K562 (cell line): ENCODE measurements at regions not wholly inside any gene's neighbourhood (a gene's known extent, or its start where the extent isn't known, plus 50 kb on each side); places are given as distances from the start of the nearest gene placed in this dataset.

Experiments
- ATAC-seq: fragments of 200-7000 bp; cut with Tn5 transposase; 3 replicates; pipeline ENCODE4 v1.9.1; 2020; ENCODE audit warnings: moderate library complexity
- BruUV-seq: library from RNA; stranded (reverse); fragments of 400-500 nt; replicated peaks from 2 replicates; lab custom pipeline; 2021; lab: Mats Ljungman, UMichigan
- CTCF ChIA-PET: fragments of 300-600 bp; formaldehyde crosslinking; extraction: SDS; loops from one replicate; lab custom pipeline; 2021; ENCODE audit warnings: low intra/inter-chr PET ratio; lab: Yijun Ruan, JAX
- POLR2A ChIA-PET: fragments of 300-600, 350-650 bp; sonication (Branson Sonifier 250); formaldehyde crosslinking; extraction: SDS; loops from one replicate; lab custom pipeline; 2021; ENCODE audit warnings: antibody characterized with exemption, inconsistent platforms; lab: Yijun Ruan, JAX
- DNase-seq, 4 experiments: peaks; one replicate each; pipeline versions ENCODE4 v3.0.0 to v3.0.0-alpha.2; 2011 to 2018; ENCODE audit warnings: low spot score in 3 of 4, mixed read lengths in 3 of 4; ENCODE audit errors: extremely low read depth in 1 of 4
- FAIRE-seq: peaks from 2 replicates; lab custom pipeline; 2011; peaks lifted over from hg19 to GRCh38; lab: Jason Lieb, UNC
- H2AFZ ChIP-seq: 2 replicates; pipeline ENCODE4 v1.6.0; 2011; ENCODE audit warnings: low read depth, low read length, control low read depth, inconsistent platforms
- H3K27ac ChIP-seq: fragments of 200-600 bp; 3 replicates; pipeline ENCODE4 v1.8.0; 2011; ENCODE audit warnings: low read depth, mild to moderate bottlenecking, control low read depth, inconsistent platforms, low read length, moderate library complexity, mixed read lengths; ENCODE audit errors: extremely low read depth
- H3K27me3 ChIP-seq, 2 experiments: fragments of 300-600 bp in 1 of 2; 2 replicates in 1 of 2; 3 replicates in 1 of 2; pipeline versions ENCODE4 v1.6.0 to v1.8.0; 2011; ENCODE audit warnings: inconsistent platforms in 2 of 2, low read length in 2 of 2, mild to moderate bottlenecking in 1 of 2, mixed read lengths in 1 of 2, moderate library complexity in 1 of 2; ENCODE audit not compliant: control insufficient read depth in 2 of 2, insufficient read depth in 2 of 2
- H3K36me3 ChIP-seq: fragments of 300-600 bp; 3 replicates; pipeline ENCODE4 v1.8.0; 2011; ENCODE audit warnings: mild to moderate bottlenecking, low read length, inconsistent platforms; ENCODE audit not compliant: control insufficient read depth, insufficient read depth
- H3K4me1 ChIP-seq, 2 experiments: fragments of 200-600 bp in 1 of 2; replicated peaks in 1 of 2; 2 replicates in 1 of 2; 3 replicates in 1 of 2; pipeline versions ENCODE4 v1.5.1 to v1.8.0; 2011; ENCODE audit warnings: inconsistent platforms in 2 of 2, low read length in 2 of 2, mild to moderate bottlenecking in 1 of 2, mixed read lengths in 1 of 2, moderate library complexity in 1 of 2; ENCODE audit not compliant: control insufficient read depth in 2 of 2, insufficient read depth in 2 of 2
- H3K4me2 ChIP-seq: 2 replicates; pipeline ENCODE4 v1.6.1; 2011; ENCODE audit warnings: low read length, control low read depth, inconsistent platforms, mixed read lengths; ENCODE audit not compliant: insufficient read depth
- H3K4me3 ChIP-seq: fragments of 200-600 bp; sonication (generic), shearing (Covaris generic); 2 replicates; pipeline ENCODE4 v1.5.1; 2016; ENCODE audit warnings: control low read depth, inconsistent platforms
- H3K79me2 ChIP-seq: fragments of 200-600 bp; 3 replicates; pipeline ENCODE4 v1.8.0; 2011; ENCODE audit warnings: low read length, inconsistent platforms; ENCODE audit not compliant: control insufficient read depth, insufficient read depth
- H3K9ac ChIP-seq, 2 experiments: 2 replicates each; pipeline versions ENCODE4 v1.6.0 to v1.6.1; 2011; ENCODE audit warnings: low read depth in 2 of 2, low read length in 2 of 2, control low read depth in 1 of 2, inconsistent platforms in 1 of 2, mild to moderate bottlenecking in 1 of 2, mixed read lengths in 1 of 2; ENCODE audit not compliant: insufficient read depth in 1 of 2
- H3K9me1 ChIP-seq: one replicate; pipeline ENCODE4 v1.6.0; 2011; ENCODE audit warnings: inconsistent platforms, mild to moderate bottlenecking, low read length, moderate library complexity; ENCODE audit not compliant: control insufficient read depth, insufficient read depth
- H3K9me3 ChIP-seq: replicated peaks from 2 replicates; pipeline ENCODE4 v1.5.1; 2011; ENCODE audit warnings: low read depth, low read length, inconsistent platforms; ENCODE audit not compliant: control insufficient read depth, insufficient read depth
- H4K20me1 ChIP-seq: replicated peaks from 2 replicates; pipeline ENCODE4 v1.6.1; 2011; ENCODE audit warnings: low read length, inconsistent platforms, mixed read lengths; ENCODE audit not compliant: control insufficient read depth, insufficient read depth
- CHCHD3 ChIP-seq: fragments of 250-450 bp; sonication (Bioruptor Pico); IDR thresholded peaks from 2 replicates; pipeline ENCODE4 v2.1.2; 2022; ENCODE audit warnings: mild to moderate bottlenecking
- COPS2 ChIP-seq: fragments of 450-650 bp; conservative IDR thresholded peaks from 2 replicates; pipeline ENCODE4 v1.6.1; 2016; ENCODE audit warnings: mild to moderate bottlenecking, moderate library complexity
- ETV5 ChIP-seq: sonication (generic); formaldehyde crosslinking; IDR thresholded peaks from 2 replicates; pipeline ENCODE4 v1.4.0; 2020; ENCODE audit warnings: low read depth, mild to moderate bottlenecking, missing genetic modification reagents
- HDAC3 ChIP-seq: fragments of 450-650 bp; IDR thresholded peaks from 2 replicates; pipeline ENCODE4 v1.6.1; 2018; ENCODE audit warnings: borderline replicate concordance, mild to moderate bottlenecking, moderate library complexity; ENCODE audit not compliant: partially characterized antibody
- MYBL2 ChIP-seq, 2 experiments: fragments of 450-650 bp in 1 of 2; sonication (generic) in 1 of 2; formaldehyde crosslinking in 1 of 2; IDR thresholded peaks; 2 replicates each; pipeline versions ENCODE4 v1.6.1 to v1.8.1; 2017 to 2022; ENCODE audit warnings: borderline replicate concordance in 1 of 2, inconsistent platforms in 1 of 2, low read depth in 1 of 2, mild to moderate bottlenecking in 1 of 2, missing genetic modification reagents in 1 of 2, moderate library complexity in 1 of 2
- NR2C2 ChIP-seq, 2 experiments: fragments of 200-800 bp in 1 of 2; sonication (Bioruptor generic) in 1 of 2; sonication (generic) in 1 of 2; formaldehyde crosslinking in 1 of 2; IDR thresholded peaks; 2 replicates each; pipeline versions ENCODE4 v1.6.1 to v1.8.0; 2016 to 2022; ENCODE audit warnings: mild to moderate bottlenecking in 1 of 2, missing compliant biosample characterization in 1 of 2, missing genetic modification characterization in 1 of 2, missing genetic modification reagents in 1 of 2
- PURB ChIP-seq: sonication (generic); formaldehyde crosslinking; IDR thresholded peaks from 2 replicates; pipeline ENCODE4 v1.9.0; 2021; ENCODE audit warnings: low read depth, mild to moderate bottlenecking, missing genetic modification reagents
- SLC30A9 ChIP-seq: fragments of 250-450 bp; sonication (Bioruptor Pico); IDR thresholded peaks from 2 replicates; pipeline ENCODE4 v1.8.0; 2022; ENCODE audit warnings: mild to moderate bottlenecking, moderate library complexity
- STAT6 ChIP-seq: sonication (generic); formaldehyde crosslinking; IDR thresholded peaks from 2 replicates; pipeline ENCODE4 v1.8.1; 2023; ENCODE audit warnings: mild to moderate bottlenecking, missing genetic modification reagents
- WGBS: fragments of 100-300 bp; shearing (Covaris generic); methylation state at CpG from one replicate; pipeline ENCODE4 v1.1.6; 2016; ENCODE audit warnings: low coverage, mixed read lengths; ENCODE audit not compliant: insufficient coverage; ENCODE audit errors: missing lambda C conversion rate; 5-methylcytosine and 5-hydroxymethylcytosine counted together
- in situ Hi-C: fragments of 300-500 bp; cut with MboI; formaldehyde crosslinking; loops from 4 replicates; pipeline ENCODE4 v1.15.0; 2018; ENCODE audit warnings: inconsistent platforms, mixed read lengths
- intact Hi-C: fragments of 100-400 bp; cut with micrococcal nuclease; formaldehyde crosslinking; loops from 2 replicates; pipeline ENCODE4 v1.14.2; 2022

DNA sequence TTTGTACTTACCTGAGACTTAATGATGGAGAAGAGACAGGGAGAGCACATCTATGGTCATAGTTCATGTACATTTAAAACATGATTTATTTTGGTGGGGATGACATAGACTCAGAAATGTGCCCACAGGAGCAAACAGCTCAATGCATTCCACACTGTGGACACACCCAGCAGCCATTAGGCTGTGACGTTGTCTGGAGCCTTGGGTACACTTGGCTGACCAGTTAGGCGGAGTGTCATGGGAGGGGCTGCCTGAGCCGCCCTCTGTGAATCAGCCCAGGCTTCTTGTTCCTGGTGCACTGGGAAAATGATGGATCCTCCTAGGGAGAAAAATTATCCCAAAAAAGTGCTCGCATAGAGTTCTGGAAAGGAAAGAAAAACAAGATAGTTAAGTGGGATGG lies 231.0 kb upstream of the GMDS start:
- POLR2A ChIA-PET = interaction anchor here (0.9 kb wide), 1 partner anchor 20 kb away, joined by 5 read pairs; no protein-coding TSS in a partner anchor
- Histone ChIP-seq H4K20me1 (no peaks in the 10 kb centered on the region), H3K27me3 (peaks cover 22 to 52% of the 10 kb centered on the region in 2 experiments; a peak in 3 of 5 replicates), H3K27ac (no peak overlapping the region), H3K4me2 (no peak overlapping the region), H3K9me1 (no peaks in the 10 kb centered on the region), H3K9ac (no peak overlapping the region), H3K9me3 (no peaks in the 10 kb centered on the region), H3K4me1 (no peaks in the 10 kb centered on the region; a peak in 1 of 5 replicates), H3K36me3 (no peaks in the 10 kb centered on the region), H3K79me2 (no peaks in the 10 kb centered on the region), H2AFZ (no peak overlapping the region), H3K4me3 (no peak overlapping the region)
- in situ Hi-C loops = no loop called here
- FAIRE-seq (no peak), DNase-seq (no peak), ATAC-seq (0 out of 3 replicates have a peak, but pooled peaks have one; percentile 29)
- WGBS = 2% methylated on average over 4 of the region's 4 CpGs
- CTCF ChIA-PET = no interaction called here
- intact Hi-C loops = no loop called here
- TF ChIP-seq COPS2 (no peak), STAT6 (CRISPR knock-in tag) (no peak), CHCHD3 (CRISPR knock-in tag) (no peak), HDAC3 (no peak), NR2C2 (CRISPR knock-in tag; IDR thresholded peaks at IDR 0.05) (no peak), NR2C2 (tag; IDR thresholded peaks at IDR 0.05) (no peak), MYBL2 (IDR thresholded peaks at IDR 0.05; ENCODE audit: low read depth) (no peak), MYBL2 (CRISPR knock-in tag; IDR thresholded peaks at IDR 0.05; ENCODE audit: borderline replicate concordance) (no peak), ETV5 (no peak), SLC30A9 (CRISPR knock-in tag) (no peak), PURB (no peak)
- no TSS peak for BruUV-seq
